GM12872 (cell line): ENCODE measurements at regions not wholly inside any gene's neighbourhood (a gene's known extent, or its start where the extent isn't known, plus 50 kb on each side); places are given as distances from the start of the nearest gene placed in this dataset.

Source experiments
- TF ChIP-seq, protein P1 (sequence below): IDR thresholded peaks from 3 replicates; pipeline ENCODE4 v1.5.1; 2011; ENCODE audit warnings: low read depth, mild to moderate bottlenecking, low read length, moderate library complexity; ENCODE audit not compliant: insufficient read depth

- TF ChIP-seq, protein P1, sequence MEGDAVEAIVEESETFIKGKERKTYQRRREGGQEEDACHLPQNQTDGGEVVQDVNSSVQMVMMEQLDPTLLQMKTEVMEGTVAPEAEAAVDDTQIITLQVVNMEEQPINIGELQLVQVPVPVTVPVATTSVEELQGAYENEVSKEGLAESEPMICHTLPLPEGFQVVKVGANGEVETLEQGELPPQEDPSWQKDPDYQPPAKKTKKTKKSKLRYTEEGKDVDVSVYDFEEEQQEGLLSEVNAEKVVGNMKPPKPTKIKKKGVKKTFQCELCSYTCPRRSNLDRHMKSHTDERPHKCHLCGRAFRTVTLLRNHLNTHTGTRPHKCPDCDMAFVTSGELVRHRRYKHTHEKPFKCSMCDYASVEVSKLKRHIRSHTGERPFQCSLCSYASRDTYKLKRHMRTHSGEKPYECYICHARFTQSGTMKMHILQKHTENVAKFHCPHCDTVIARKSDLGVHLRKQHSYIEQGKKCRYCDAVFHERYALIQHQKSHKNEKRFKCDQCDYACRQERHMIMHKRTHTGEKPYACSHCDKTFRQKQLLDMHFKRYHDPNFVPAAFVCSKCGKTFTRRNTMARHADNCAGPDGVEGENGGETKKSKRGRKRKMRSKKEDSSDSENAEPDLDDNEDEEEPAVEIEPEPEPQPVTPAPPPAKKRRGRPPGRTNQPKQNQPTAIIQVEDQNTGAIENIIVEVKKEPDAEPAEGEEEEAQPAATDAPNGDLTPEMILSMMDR = no peak
Measured at GRCh38 chr11:112596324-112596723, 335.7 kb upstream of the PLET1 start.

GRCh38 chr11:112597286-112597790 lies 336.7 kb upstream of the PLET1 start:
- TF ChIP-seq, protein P1 = no peak

- TF ChIP-seq, protein P1 = no peak
Measured at GRCh38 chr11:112599265-112599664, 338.6 kb upstream of the PLET1 start.

GRCh38 chr11:112599856-112600533 lies 339.3 kb upstream of the PLET1 start:
- TF ChIP-seq, protein P1 = no peak

- TF ChIP-seq, protein P1 = no peak
Measured at GRCh38 chr11:112605093-112605666, 344.5 kb upstream of the PLET1 start.

GRCh38 chr11:112606656-112607055 lies 346.0 kb upstream of the PLET1 start:
- TF ChIP-seq, protein P1 = no peak

GRCh38 chr11:112608509-112608908 lies 347.8 kb upstream of the PLET1 start:
- TF ChIP-seq, protein P1 = no peak
